Neural progenitor cell (in vitro differentiated cells): ENCODE measurements at regions not wholly inside any gene's neighbourhood (a gene's known extent, or its start where the extent isn't known, plus 50 kb on each side); places are given as distances from the start of the nearest gene placed in this dataset.
A peak's percentile ranks its signal among the peaks of the same experiment; 100 is the strongest.

Source experiments
- DNase-seq: peaks from one replicate; pipeline ENCODE4 v3.0.0-alpha.2; 2016; ENCODE audit warnings: low spot score
- H2AFZ ChIP-seq: fragments of 200-600 bp; sonication (generic); replicated peaks from 2 replicates; pipeline ENCODE4 v1.6.1; 2016; ENCODE audit warnings: antibody characterized with exemption
- H3F3A ChIP-seq: fragments of 200-600 bp; sonication (generic); 2 replicates; pipeline ENCODE4 v1.6.1; 2016; ENCODE audit warnings: antibody characterized with exemption, low read depth
- H3K27ac ChIP-seq: fragments of 200-600 bp; sonication (generic); 2 replicates; pipeline ENCODE4 v1.5.1; 2016; ENCODE audit warnings: mild to moderate bottlenecking
- H3K27me3 ChIP-seq: fragments of 200-600 bp; sonication (generic); 2 replicates; pipeline ENCODE4 v1.6.1; 2016; ENCODE audit warnings: mild to moderate bottlenecking, moderate library complexity
- H3K36me3 ChIP-seq: fragments of 200-600 bp; sonication (generic); 2 replicates; pipeline ENCODE4 v1.5.1; 2016
- H3K4me1 ChIP-seq: fragments of 200-600 bp; sonication (generic); 2 replicates; pipeline ENCODE4 v1.6.1; 2016; ENCODE audit warnings: mixed run types
- H3K4me2 ChIP-seq: fragments of 200-600 bp; sonication (generic); 2 replicates; pipeline ENCODE4 v1.6.1; 2016
- H3K4me3 ChIP-seq: fragments of 200-600 bp; sonication (generic); 2 replicates; pipeline ENCODE4 v1.5.1; 2016
- H3K79me2 ChIP-seq: fragments of 200-600 bp; sonication (generic); 2 replicates; pipeline ENCODE4 v1.6.1; 2016; ENCODE audit warnings: low read depth
- H3K9ac ChIP-seq: fragments of 200-600 bp; sonication (generic); 2 replicates; pipeline ENCODE4 v1.6.1; 2016
- H3K9me3 ChIP-seq: fragments of 200-600 bp; sonication (generic); 2 replicates; pipeline ENCODE4 v1.5.1; 2016; ENCODE audit warnings: low read depth
- H4K20me1 ChIP-seq: fragments of 200-600 bp; sonication (generic); 2 replicates; pipeline ENCODE4 v1.6.1; 2016; ENCODE audit warnings: low read depth
- H3K27ac Mint-ChIP-seq: 3 replicates; pipeline ENCODE4 v1.8.0; 2021; ENCODE audit warnings: mixed read lengths
- H3K27me3 Mint-ChIP-seq: 2 replicates; pipeline ENCODE4 v1.8.0; 2022; ENCODE audit warnings: low read depth, mild to moderate bottlenecking, inconsistent platforms, moderate library complexity, mixed read lengths; ENCODE audit not compliant: insufficient read depth
- H3K36me3 Mint-ChIP-seq: 3 replicates; pipeline ENCODE4 v1.8.0; 2021; ENCODE audit warnings: mixed read lengths
- H3K4me1 Mint-ChIP-seq: 3 replicates; pipeline ENCODE4 v1.8.0; 2021; ENCODE audit warnings: mixed read lengths
- H3K4me3 Mint-ChIP-seq: 3 replicates; pipeline ENCODE4 v1.8.0; 2021; ENCODE audit warnings: mild to moderate bottlenecking, moderate library complexity, mixed read lengths
- H3K9me3 Mint-ChIP-seq: 3 replicates; pipeline ENCODE4 v1.8.0; 2020; ENCODE audit warnings: mixed read lengths
- EZH2 ChIP-seq: fragments of 200-600 bp; sonication (generic); IDR thresholded peaks from 2 replicates; pipeline ENCODE4 v1.6.1; 2017; ENCODE audit warnings: antibody characterized with exemption, mild to moderate bottlenecking, moderate library complexity
- EZH2phosphoT487 ChIP-seq: fragments of 200-600 bp; sonication (generic); IDR thresholded peaks from 2 replicates; pipeline ENCODE4 v1.6.1; 2017; ENCODE audit warnings: antibody characterized with exemption
- TF ChIP-seq, protein P1 (sequence below): fragments of 200-600 bp; sonication (generic); IDR thresholded peaks from 2 replicates; pipeline ENCODE4 v1.5.1; 2017; ENCODE audit warnings: antibody characterized with exemption, mild to moderate bottlenecking

DNA sequence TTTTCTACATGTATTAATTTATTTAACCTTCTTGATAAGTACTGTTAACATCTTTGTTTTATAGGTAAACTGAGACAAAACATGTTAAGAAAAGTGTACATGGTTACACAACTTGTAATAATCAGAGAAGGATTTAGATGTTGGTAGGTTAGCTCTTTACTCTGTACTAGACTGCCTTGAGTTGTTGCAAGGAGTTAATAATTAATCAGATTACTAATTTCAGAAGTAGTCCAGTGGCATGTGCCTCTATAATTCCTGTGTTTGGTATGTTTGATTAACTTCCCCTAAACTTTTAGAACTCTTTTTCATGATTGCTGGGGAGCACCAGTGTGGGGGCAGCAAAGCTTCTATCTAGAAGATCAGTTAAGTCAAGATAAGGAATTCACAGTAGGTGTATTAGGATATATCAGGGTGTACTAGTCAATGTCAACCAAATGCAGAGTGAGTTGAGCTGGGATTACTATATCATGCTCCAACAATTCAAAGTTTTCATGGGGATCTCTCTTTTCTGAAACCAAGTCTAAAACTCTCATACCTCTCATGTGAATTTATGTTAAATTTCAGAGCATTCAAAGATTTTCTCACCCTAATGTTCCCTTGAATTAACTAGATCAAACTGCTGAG lies 129.7 kb upstream of the AHI1 start:
- Histone ChIP-seq H3K4me1 (no peaks in the 10 kb centered on the region), H4K20me1 (no peaks in the 10 kb centered on the region), H3K36me3 (no peaks in the 10 kb centered on the region), H3K79me2 (no peaks in the 10 kb centered on the region), H3K27me3 (no peaks in the 10 kb centered on the region), H3K9ac (no peak overlapping the region), H3F3A (no peaks in the 10 kb centered on the region), H3K4me2 (no peak overlapping the region), H3K27ac (no peak overlapping the region), H3K9me3 (no peaks in the 10 kb centered on the region), H3K4me3 (no peak overlapping the region), H2AFZ (no peak overlapping the region)
- TF ChIP-seq EZH2phosphoT487 = no peak
- no peak overlapping the region for H3K27ac Mint-ChIP-seq
- DNase-seq = no peak
- H3K36me3 Mint-ChIP-seq = no peaks in the 10 kb centered on the region
- H3K9me3 Mint-ChIP-seq = no peaks in the 10 kb centered on the region
- no peaks in the 10 kb centered on the region for H3K4me1 Mint-ChIP-seq
- no peak overlapping the region for H3K4me3 Mint-ChIP-seq
- H3K27me3 Mint-ChIP-seq = no peaks in the 10 kb centered on the region

DNA sequence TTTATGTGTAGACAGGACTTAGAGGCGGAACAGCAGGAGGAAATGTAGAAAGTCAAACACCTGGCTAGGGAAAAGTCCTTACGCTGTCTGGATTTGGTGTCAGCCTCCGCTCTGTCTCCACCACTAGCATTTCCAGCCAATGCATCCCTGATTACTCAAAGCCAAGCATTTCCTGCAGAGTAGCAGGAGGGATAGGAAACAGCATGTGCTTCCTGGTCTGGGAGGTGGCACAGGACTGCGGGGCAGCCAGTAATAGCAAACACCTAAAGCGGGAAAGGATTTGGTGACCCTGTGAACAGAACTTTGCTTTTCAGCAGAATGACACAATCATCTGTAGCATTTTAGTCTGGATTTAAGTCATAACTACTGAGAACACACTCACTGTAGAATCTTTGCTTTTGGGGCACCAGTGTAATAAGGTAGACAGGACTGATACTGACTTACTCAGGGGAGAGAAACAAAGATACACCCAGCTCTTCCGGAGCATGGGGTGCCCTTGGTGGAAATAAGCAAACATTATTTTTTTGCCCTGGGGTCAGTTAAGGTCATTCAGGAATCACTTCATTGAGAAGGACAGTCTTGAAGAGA lies 133.3 kb upstream of the AHI1 start:
- H2AFZ ChIP-seq = peak overlapping the region; percentile 19
- Mint-ChIP-seq H3K36me3 (no peaks in the 10 kb centered on the region), H3K4me3 (no peak overlapping the region), H3K9me3 (no peaks in the 10 kb centered on the region), H3K4me1 (no peaks in the 10 kb centered on the region), H3K27ac (no peak overlapping the region), H3K27me3 (no peaks in the 10 kb centered on the region)
- H3K4me2 ChIP-seq = no peak overlapping the region
- H3K4me3 ChIP-seq = no peak overlapping the region
- no peak overlapping the region for H3K9ac ChIP-seq
- no peak overlapping the region for H3K27ac ChIP-seq
- TF ChIP-seq, protein P1, sequence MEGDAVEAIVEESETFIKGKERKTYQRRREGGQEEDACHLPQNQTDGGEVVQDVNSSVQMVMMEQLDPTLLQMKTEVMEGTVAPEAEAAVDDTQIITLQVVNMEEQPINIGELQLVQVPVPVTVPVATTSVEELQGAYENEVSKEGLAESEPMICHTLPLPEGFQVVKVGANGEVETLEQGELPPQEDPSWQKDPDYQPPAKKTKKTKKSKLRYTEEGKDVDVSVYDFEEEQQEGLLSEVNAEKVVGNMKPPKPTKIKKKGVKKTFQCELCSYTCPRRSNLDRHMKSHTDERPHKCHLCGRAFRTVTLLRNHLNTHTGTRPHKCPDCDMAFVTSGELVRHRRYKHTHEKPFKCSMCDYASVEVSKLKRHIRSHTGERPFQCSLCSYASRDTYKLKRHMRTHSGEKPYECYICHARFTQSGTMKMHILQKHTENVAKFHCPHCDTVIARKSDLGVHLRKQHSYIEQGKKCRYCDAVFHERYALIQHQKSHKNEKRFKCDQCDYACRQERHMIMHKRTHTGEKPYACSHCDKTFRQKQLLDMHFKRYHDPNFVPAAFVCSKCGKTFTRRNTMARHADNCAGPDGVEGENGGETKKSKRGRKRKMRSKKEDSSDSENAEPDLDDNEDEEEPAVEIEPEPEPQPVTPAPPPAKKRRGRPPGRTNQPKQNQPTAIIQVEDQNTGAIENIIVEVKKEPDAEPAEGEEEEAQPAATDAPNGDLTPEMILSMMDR = no peak
- TF ChIP-seq EZH2 (no peak), EZH2phosphoT487 (no peak)
- DNase-seq = no peak
- no peaks in the 10 kb centered on the region for H3K9me3 ChIP-seq
- no peaks in the 10 kb centered on the region for H4K20me1 ChIP-seq
- H3K79me2 ChIP-seq = no peaks in the 10 kb centered on the region
- no peaks in the 10 kb centered on the region for H3K4me1 ChIP-seq
- no peaks in the 10 kb centered on the region for H3K36me3 ChIP-seq
- H3F3A ChIP-seq = no peaks in the 10 kb centered on the region
- no peaks in the 10 kb centered on the region for H3K27me3 ChIP-seq

DNA sequence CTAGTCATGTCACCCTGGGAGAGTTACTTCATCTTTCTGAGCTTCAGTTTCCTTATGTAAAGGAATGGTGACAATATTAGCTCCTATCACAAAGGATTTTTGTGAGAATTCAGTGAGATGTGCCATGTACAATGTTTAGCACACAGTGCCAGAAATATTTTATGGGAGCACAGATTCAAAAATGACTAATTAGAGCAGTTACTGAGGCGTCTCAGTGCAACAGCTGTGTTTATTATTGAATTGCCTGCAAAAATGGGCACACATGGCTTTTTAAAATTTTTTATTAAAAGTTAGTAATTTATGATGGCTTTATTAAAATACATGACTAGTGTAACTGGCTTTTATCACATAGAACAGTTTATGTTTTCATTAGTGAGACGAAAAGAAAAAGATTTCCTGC lies 134.3 kb upstream of the AHI1 start:
- Mint-ChIP-seq H3K9me3 (no peaks in the 10 kb centered on the region), H3K36me3 (no peaks in the 10 kb centered on the region), H3K4me3 (no peak overlapping the region), H3K27me3 (no peaks in the 10 kb centered on the region), H3K4me1 (no peaks in the 10 kb centered on the region), H3K27ac (no peak overlapping the region)
- H3K4me1 ChIP-seq = no peaks in the 10 kb centered on the region
- no peak for TF ChIP-seq EZH2
- H3K27ac ChIP-seq = no peak overlapping the region
- H3K27me3 ChIP-seq = no peaks in the 10 kb centered on the region
- H3K4me2 ChIP-seq = no peak overlapping the region
- H2AFZ ChIP-seq = no peak overlapping the region
- H3K79me2 ChIP-seq = no peaks in the 10 kb centered on the region
- H3F3A ChIP-seq = no peaks in the 10 kb centered on the region
- H3K36me3 ChIP-seq = no peaks in the 10 kb centered on the region
- H3K4me3 ChIP-seq = no peak overlapping the region
- no peaks in the 10 kb centered on the region for H3K9me3 ChIP-seq
- H3K9ac ChIP-seq = no peak overlapping the region
- no peak for DNase-seq
- H4K20me1 ChIP-seq = no peaks in the 10 kb centered on the region

DNA sequence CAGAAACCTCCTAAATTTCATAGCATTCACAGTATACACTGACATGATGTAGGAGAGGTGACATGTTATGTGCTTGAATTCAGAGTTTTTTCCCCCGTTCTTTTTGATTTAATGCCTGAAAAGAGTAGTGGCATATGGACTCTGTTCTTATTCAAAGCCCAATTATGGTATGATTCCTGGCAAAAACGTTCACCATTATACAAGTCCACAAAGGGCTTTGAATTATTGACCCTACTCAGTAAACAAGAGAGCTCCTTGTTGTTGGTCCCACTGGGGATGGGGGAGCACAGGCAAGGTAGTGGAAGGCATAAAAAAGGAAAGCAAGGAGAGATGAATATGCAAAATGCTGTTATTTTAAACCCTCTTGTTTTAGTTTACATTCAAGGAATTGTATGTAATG lies 136.0 kb upstream of the AHI1 start:
- Histone ChIP-seq H3K4me2 (no peak overlapping the region), H3K4me3 (no peak overlapping the region), H3K36me3 (no peaks in the 10 kb centered on the region), H3K9me3 (no peaks in the 10 kb centered on the region), H3K27ac (no peak overlapping the region), H3K4me1 (no peaks in the 10 kb centered on the region), H3F3A (no peaks in the 10 kb centered on the region), H3K79me2 (no peaks in the 10 kb centered on the region), H2AFZ (peak overlapping the region; percentile 35), H3K27me3 (no peaks in the 10 kb centered on the region), H4K20me1 (no peaks in the 10 kb centered on the region), H3K9ac (no peak overlapping the region)
- no peak for DNase-seq
- H3K27me3 Mint-ChIP-seq = no peaks in the 10 kb centered on the region
- H3K4me1 Mint-ChIP-seq = no peaks in the 10 kb centered on the region
- no peaks in the 10 kb centered on the region for H3K36me3 Mint-ChIP-seq
- H3K9me3 Mint-ChIP-seq = no peaks in the 10 kb centered on the region
- TF ChIP-seq EZH2 (no peak), EZH2phosphoT487 (no peak)
- TF ChIP-seq, protein P1 = no peak
- no peak overlapping the region for H3K4me3 Mint-ChIP-seq
- H3K27ac Mint-ChIP-seq = no peak overlapping the region
